ENCODE measurements at regions not wholly inside any gene's neighbourhood (a gene's known extent, or its start where the extent isn't known, plus 50 kb on each side); places are given as distances from the start of the nearest gene placed in this dataset.

DNA sequence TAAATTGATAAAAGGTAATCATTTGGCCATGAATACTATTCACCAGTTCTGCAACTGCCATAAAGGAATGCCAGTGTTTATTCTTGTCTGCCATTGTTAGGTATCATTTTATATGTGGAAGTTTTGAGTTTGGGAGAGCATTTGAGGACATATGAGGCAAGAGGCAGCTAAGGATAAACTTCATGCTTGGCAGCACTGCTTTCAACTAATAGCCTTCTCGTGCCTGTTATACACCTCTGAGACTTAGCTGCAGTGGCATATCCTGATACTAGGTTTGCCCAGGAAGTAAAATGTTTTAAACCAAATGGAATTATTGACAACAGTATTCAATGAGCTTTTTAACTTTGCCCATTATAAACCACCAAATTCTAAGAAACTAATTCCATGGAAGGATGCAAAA lies 126.0 kb upstream of the DPH6 start:
- FAIRE-seq (no peak), DNase-seq (ENCODE audit: insufficient read length, low spot score) (no peak)
- TF ChIP-seq POLR2A (IDR thresholded peaks at IDR 0.05; ENCODE audit: low read depth, low read length), result no peak

DNA sequence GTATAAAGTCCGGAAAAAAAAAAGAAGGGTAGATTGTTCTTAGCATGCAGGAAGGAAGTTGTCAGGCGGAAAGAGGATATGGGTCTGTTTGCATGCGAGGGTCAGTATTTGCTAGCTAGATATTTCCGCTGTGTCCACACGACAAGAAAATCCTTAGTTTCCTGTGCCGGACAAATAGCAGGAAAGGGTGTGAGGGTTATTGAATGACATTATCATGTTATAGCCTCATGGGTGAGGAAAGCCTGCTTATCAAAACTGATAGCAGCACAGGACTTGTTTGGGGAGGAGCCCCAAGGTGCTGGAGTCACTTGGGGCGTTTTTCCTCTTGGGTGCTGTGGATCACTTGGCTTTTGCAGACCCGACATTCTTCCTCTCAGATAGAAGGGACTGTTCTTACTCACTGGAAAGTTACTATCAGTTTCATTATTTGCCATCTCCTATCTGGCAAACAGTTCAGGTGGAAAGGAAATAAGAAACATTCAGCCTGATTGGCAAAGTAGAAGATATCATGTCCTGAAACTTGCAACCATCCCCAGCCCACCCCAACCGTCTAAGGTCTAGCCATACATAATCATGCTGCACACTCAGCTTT lies 127.2 kb upstream of the DPH6 start:
- TF ChIP-seq POLR2A (IDR thresholded peaks at IDR 0.05; ENCODE audit: low read depth, low read length), result no peak
- DNase-seq (ENCODE audit: insufficient read length, low spot score) (no peak), FAIRE-seq (no peak)

DNA sequence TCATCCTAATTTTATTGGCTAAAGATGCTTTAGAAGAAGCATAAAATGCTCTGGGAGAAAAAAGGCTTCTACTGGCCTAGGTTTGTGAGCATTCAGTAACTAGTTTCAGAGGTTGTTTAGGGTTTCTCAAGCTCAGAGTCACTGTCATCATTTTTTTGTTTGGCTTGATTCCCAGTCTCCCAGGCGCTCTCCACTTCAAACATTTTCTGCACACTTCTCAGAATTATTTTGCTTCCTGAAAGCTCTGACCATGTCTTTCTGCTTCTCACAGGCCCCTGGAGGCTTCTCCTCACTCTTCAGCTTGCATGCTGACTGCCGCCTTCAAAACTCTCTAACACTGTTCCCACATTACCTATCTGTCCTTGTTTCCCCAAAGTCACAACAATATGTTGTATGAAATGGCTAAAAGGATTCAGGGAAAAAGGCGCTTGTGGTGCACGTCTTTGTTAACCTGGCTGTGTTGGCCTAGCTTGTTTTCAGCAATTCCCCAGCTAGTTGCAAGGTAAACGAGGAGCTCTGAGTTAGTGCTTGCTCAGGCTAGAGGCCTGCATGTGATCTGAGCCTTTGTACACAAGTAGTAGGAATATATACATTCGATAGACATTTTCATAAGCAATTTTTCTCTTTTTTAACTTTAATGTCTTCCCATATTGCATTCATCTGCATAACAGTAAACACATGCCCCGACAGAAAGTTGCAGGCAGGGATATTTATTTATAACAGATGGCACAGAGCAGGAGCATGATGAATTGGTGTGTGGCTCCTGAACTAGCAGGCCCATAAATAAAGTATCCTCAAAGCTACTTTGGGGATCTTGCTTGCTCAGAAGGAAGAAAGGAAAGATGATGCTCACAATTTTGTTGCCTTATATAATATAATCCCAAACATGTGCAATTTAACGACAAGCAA lies 129.2 kb upstream of the DPH6 start:
- DNase-seq (ENCODE audit: insufficient read length, low spot score) (no peak), FAIRE-seq (no peak)
- TF ChIP-seq POLR2A (IDR thresholded peaks at IDR 0.05; ENCODE audit: low read depth, low read length), result no peak

DNA sequence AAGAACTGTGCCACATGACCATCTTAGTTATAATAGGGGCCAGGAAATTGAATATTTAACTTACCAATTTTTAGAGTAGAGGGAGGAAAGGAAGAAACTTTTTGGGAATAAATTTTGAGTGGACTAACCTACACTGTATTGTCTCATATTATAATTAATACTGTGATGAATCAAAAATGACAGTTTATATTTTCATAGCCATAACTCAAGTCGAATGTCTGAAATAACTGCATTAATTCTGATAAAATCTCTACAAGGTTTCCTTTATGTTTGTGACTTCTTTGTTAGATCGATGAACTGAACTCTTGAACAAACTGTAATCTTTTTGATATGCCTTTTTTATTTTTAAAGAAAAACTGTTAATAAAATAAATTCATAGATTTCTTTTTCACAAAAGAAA lies 132.8 kb upstream of the DPH6 start:
- no peak for DNase-seq (ENCODE audit: insufficient read length, low spot score)
- no peak for FAIRE-seq
- no peak for TF ChIP-seq POLR2A (IDR thresholded peaks at IDR 0.05; ENCODE audit: low read depth, low read length)

DNA sequence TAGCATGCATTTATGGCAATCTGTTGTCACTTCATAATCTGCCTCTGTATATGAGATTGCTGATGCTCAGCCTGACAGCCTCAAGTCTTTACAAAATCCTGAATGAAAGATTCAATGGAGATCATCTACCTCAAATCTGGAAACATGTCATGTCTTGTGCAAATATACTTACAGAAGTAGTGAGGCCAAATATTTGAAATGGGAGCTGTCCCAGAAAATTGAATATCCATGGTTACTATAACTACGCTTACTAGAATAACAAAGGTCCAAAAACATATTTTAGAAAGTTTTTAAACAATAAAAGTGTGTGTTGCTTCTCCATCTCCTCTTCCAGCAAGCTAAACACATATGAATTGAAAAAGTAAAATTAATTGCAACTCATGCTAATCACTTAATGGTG lies 133.2 kb upstream of the DPH6 start:
- DNase-seq (ENCODE audit: insufficient read length, low spot score) (no peak), FAIRE-seq (no peak)
- no peak for TF ChIP-seq POLR2A (IDR thresholded peaks at IDR 0.05; ENCODE audit: low read depth, low read length)

DNA sequence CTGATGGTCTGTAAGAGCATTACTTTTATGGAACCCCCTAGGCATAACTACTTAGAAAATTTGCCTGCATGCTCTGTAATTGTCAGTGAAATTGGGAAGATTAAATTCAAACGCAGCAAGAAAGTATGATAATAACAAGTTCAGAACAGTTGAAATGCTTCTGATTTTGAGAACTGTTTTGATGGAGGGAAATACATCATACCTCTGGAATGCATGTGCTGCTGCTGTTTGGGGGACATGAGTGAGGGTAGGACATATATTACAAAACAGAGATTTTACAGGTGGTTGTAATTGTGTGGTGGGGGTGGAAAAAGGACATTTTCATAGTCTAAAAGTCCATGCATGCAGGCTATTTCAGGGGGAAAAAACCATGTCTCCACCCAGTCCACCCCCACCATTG lies 135.0 kb upstream of the DPH6 start:
- TF ChIP-seq POLR2A (IDR thresholded peaks at IDR 0.05; ENCODE audit: low read depth, low read length), result no peak
- DNase-seq (ENCODE audit: insufficient read length, low spot score) (no peak), FAIRE-seq (peak; percentile 20)

DNA sequence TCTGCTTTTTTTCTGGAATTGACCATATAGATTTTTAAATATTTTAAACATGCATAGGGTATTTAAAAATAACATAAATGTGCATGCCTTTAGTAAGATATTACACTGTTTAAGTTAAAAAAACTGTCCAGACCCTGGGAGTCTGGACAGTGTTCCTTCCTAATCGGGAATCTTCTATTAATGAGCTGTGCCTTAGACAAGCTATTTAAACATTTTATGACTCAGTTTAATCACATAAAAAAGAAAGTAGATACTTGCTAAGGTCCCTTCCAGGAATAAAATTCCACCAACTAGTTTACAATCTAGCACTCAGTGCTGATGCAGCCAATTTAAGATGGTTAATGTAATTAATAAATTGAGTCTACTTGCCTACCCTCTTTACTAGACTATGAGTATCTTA lies 140.4 kb upstream of the DPH6 start:
- TF ChIP-seq POLR2A (IDR thresholded peaks at IDR 0.05; ENCODE audit: low read depth, low read length), result no peak
- FAIRE-seq (no peak), DNase-seq (ENCODE audit: insufficient read length, low spot score) (no peak)

DNA sequence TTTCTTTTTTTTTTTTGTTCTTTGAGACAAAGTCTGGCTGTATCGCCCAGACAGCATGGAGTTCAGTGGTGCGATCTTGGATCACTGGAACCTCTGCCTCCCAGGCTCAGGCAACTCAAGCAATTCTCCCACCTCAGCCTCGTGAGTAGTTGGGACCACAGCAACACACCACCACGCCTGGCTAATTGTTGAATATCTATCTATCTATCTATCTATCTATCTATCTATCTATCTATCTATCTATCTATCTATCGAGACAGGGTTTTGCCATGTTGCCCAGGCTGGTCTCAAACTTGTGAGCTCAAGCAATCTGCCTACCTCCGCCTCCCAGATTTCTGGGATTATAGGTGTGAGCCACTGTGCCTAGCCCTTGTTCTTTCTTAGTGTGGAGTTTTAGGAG lies 143.3 kb upstream of the DPH6 start:
- FAIRE-seq (no peak), DNase-seq (ENCODE audit: insufficient read length, low spot score) (no peak)
- TF ChIP-seq POLR2A (IDR thresholded peaks at IDR 0.05; ENCODE audit: low read depth, low read length), result no peak

DNA sequence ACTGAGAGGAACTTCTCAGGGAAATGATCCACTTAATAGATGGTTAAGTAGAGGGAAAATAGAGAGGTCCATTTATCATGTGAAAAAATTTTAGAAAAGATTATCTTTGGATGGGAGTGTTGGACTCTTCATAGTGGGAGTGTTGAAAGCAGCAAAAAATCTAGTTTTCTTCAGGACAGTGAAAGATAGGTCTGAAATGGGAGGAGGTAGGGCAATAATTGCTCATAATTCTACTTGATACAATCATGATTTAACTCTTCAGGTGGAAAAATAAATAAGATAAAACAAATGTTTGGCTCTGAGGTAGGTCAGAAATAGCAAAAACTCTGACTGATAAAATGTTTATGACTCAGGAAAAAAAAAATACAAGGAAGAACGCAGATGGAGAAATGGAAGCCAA lies 144.1 kb upstream of the DPH6 start:
- no peak for TF ChIP-seq POLR2A (IDR thresholded peaks at IDR 0.05; ENCODE audit: low read depth, low read length)
- no peak for FAIRE-seq
- DNase-seq (ENCODE audit: insufficient read length, low spot score), result no peak

DNA sequence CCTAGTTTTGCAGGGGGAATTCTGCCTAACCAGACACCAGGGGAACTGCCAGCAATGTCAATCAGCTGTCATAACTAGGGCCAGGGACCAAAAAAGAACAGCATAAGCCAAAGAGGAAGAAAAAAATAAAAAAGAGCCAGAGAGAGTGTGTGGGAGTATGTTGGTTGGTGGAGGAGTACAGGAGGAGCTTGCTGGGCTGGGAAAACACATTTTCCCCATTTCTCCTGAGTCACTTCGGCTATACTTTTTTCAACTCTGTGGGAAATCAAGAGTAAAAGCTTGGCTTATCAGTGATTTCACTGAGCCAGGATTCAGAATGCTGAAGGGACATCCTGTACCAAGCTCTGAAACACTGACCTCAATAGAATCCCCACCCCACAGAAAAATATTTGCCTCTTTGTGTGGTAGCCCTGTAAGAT lies 144.7 kb upstream of the DPH6 start:
- peak; percentile 89 for FAIRE-seq
- DNase-seq (ENCODE audit: insufficient read length, low spot score), result no peak
- no peak for TF ChIP-seq POLR2A (IDR thresholded peaks at IDR 0.05; ENCODE audit: low read depth, low read length)

DNA sequence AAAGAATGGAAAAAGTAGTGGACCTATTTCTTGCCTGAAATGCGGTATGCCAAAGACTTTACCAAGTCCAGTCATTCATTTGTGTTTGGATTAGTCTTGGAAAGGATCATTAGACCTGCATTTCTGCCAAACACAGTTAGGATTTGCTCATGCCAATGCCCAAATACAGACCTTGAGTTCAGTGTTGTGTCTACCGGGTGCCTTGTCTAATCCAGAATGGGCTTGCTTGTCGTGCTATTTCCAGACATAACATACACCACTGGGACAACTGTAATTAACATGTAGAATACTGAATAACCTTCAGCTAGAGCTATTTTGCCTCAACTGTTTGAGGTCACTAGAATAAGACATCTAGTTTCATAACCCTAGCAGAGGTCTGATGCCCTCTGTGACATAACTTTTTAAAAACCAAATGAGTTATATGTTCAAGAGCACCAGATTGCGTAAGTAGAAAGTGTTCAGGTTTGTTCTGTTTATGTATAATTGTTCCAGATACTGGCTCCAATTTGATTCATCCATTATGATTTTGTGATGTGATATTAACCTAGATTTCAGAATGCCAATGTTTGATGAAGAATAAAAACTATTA lies 145.3 kb upstream of the DPH6 start:
- TF ChIP-seq POLR2A (IDR thresholded peaks at IDR 0.05; ENCODE audit: low read depth, low read length), result no peak
- FAIRE-seq (no peak), DNase-seq (ENCODE audit: insufficient read length, low spot score) (no peak)

DNA sequence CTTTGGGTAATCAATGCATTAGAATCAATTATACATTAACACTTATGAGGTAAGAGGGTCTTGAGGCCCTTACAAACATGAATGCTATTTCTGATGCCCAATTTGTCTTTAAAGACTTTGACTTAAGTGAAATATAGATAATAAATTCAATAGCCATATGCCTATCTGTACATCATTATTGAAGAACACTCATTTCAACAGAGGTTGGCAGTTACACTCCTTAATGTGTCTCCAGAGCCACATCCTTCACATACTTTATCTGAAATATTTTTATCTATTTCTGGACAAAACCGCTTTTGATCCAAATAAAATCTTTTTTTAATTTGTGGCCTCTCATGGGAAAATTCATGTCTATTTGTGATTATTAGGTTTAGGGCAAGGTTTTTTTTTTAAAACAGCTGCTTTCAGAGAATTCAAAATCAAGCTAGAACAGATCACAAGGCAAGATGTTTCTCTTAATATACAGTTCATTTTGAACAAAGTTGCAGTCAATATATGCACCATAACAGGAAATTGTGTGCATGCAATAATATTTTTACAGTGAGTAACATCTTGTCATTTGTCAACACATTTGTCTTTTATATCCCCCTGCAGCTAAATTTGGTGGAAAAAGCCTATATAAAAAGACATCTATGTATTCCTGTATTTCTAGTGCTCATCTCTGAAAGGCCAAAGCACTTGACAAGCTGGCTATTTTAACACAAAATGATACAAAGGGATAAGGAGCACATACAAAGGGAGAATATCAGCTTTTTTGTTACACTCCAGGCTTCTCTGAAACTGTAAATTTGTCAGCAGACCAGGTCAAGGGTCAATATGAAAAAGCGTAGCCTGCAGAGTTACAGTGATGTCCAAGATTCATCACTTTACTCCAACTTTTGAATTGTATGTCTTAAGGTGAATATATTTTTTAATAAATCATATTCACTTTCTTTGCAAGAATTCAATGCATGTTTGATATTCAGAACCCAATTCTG lies 146.2 kb upstream of the DPH6 start:
- DNase-seq (ENCODE audit: insufficient read length, low spot score), result no peak

DNA sequence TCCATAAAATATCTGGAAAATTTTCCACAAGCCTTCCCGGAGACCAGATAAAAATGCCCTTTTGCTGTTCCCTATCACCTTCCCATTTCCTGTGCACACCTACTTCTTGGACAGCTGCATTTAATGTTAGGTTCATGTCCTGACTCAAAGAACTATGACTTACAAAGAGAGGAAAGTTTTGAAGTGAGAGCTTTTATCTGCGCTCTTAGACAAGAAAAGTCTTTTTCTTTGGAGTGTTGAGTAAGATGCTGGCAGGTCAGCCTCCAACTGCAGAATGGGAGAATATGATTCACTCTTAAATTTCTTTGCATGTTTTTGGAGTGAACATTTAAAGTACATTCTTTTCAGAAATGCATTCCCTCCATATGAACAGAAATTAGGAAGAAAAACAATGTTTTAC lies 147.3 kb upstream of the DPH6 start:
- FAIRE-seq (peak; percentile 20), DNase-seq (ENCODE audit: insufficient read length, low spot score) (no peak)
- no peak for TF ChIP-seq POLR2A (IDR thresholded peaks at IDR 0.05; ENCODE audit: low read depth, low read length)

More for the DNA sequence above, 146.2 kb upstream of the DPH6 start:
- FAIRE-seq, result peak; percentile 82
- no peak for TF ChIP-seq POLR2A (IDR thresholded peaks at IDR 0.05; ENCODE audit: low read depth, low read length)

DNA sequence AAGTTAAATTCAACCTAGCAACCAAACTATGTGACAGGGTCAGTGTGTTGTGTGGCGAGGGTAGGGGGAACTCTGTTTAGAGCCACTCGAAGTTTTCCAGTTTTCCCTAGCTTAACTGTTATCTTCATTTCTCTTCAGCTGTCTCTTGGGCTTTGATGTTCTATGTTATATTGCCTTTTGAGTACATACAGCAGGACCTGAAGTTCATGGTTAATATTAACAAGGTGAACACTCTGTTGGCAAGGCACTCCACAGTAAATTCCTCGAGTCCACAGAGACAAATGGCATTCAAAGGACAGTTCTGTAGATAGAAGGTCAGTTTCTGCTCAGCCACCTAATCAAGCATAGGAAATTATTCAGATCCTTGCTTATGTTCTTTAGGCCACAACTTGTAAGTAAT lies 147.9 kb upstream of the DPH6 start:
- no peak for TF ChIP-seq POLR2A (IDR thresholded peaks at IDR 0.05; ENCODE audit: low read depth, low read length)
- DNase-seq (ENCODE audit: insufficient read length, low spot score) (no peak), FAIRE-seq (peak; percentile 41)

Data from H54 (cell line).